Natural killer cell (primary cell): ENCODE measurements at regions not wholly inside any gene's neighbourhood (a gene's known extent, or its start where the extent isn't known, plus 50 kb on each side); places are given as distances from the start of the nearest gene placed in this dataset.

ENCODE experiments used
- ATAC-seq, 3 donors: fragments of 150-1000 bp in 2 of 3; fragments of 200-7000 bp in 1 of 3; cut with Tn5 transposase; 1 replicate in 1 of 3; 2 replicates in 2 of 3; pipeline ENCODE4 v1.10.0; 2021; ENCODE audit warnings: mild to moderate bottlenecking in 2 of 3, moderate library complexity in 2 of 3
- DNase-seq, 2 donors: peaks; one replicate each; pipeline versions ENCODE4 v3.0.0 to v3.0.0-alpha.2; 2013 to 2021; ENCODE audit warnings: mixed read lengths in 1 of 2
- H3K27ac ChIP-seq: one replicate; pipeline ENCODE4 v1.5.1; 2013; ENCODE audit warnings: mild to moderate bottlenecking, low read length
- H3K27me3 ChIP-seq: one replicate; pipeline ENCODE4 v1.6.1; 2013; ENCODE audit warnings: low read length; ENCODE audit not compliant: control insufficient read depth, insufficient read depth
- H3K36me3 ChIP-seq: one replicate; pipeline ENCODE4 v1.6.1; 2013; ENCODE audit warnings: low read length; ENCODE audit not compliant: control insufficient read depth, insufficient read depth
- H3K4me1 ChIP-seq: one replicate; pipeline ENCODE4 v1.6.1; 2013; ENCODE audit warnings: low read length; ENCODE audit not compliant: control insufficient read depth, insufficient read depth
- H3K4me3 ChIP-seq: one replicate; pipeline ENCODE4 v1.5.1; 2013; ENCODE audit warnings: low read length
- H3K9me3 ChIP-seq: one replicate; pipeline ENCODE4 v1.6.1; 2013; ENCODE audit warnings: low read length; ENCODE audit not compliant: control insufficient read depth, insufficient read depth
- H3K27ac Mint-ChIP-seq, 2 donors: one replicate each; pipeline ENCODE4 v1.8.0; 2022; ENCODE audit warnings: mild to moderate bottlenecking in 2 of 2, mixed read lengths in 2 of 2, moderate library complexity in 1 of 2
- H3K27me3 Mint-ChIP-seq, 2 donors: one replicate each; pipeline ENCODE4 v1.8.0; 2022; ENCODE audit warnings: low read depth in 2 of 2, mixed read lengths in 2 of 2
- H3K36me3 Mint-ChIP-seq: one replicate; pipeline ENCODE4 v1.8.0; 2022; ENCODE audit warnings: mixed read lengths
- H3K4me1 Mint-ChIP-seq, 2 donors: one replicate each; pipeline ENCODE4 v1.8.0; 2022; ENCODE audit warnings: mixed read lengths in 2 of 2
- H3K4me3 Mint-ChIP-seq: one replicate; pipeline ENCODE4 v1.8.0; 2022; ENCODE audit warnings: mild to moderate bottlenecking, moderate library complexity, mixed read lengths
- H3K9me3 Mint-ChIP-seq, 2 donors: one replicate each; pipeline ENCODE4 v1.8.0; 2022; ENCODE audit warnings: mixed read lengths in 2 of 2
- WGBS: methylation state at CpG from one replicate; pipeline ENCODE4 v1.1.7; 2013; ENCODE audit warnings: missing lambda C conversion rate; ENCODE audit not compliant: insufficient coverage; 5-methylcytosine and 5-hydroxymethylcytosine counted together
- intact Hi-C: fragments of 100-400 bp; cut with micrococcal nuclease; formaldehyde crosslinking; loops from one replicate; pipeline ENCODE4 v1.14.2; 2022
- TF ChIP-seq, protein P1 (sequence below): fragments of 200-600 bp; IDR thresholded peaks from one replicate; pipeline ENCODE4 v1.8.0; 2022; ENCODE audit warnings: antibody characterized with exemption

DNA sequence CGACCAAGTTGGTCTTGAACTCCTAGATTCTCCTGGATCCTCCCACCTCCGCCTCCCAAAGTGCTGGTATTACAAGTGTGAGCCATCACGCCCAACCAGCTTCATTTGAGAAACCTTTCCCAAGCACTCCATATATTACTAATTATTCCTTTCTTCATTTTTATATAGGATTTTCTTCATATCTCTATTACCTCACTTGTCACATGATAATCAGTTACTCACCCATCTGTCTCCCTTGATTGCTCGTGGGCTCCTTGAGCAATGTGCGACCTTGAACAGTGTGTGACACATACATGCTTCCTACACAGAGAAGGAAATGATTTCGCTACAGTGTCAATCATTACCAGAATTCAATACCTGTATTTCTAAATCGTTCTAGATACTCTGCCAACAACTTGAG, 110.7 kb upstream of the C2CD4B start:
- DNase-seq (no peak), ATAC-seq (no peak)
- Histone ChIP-seq H3K27me3 (no peaks in the 10 kb centered on the region), H3K9me3 (peaks cover under 1% of the 10 kb centered on the region), H3K36me3 (no peaks in the 10 kb centered on the region), H3K4me3 (no peak overlapping the region), H3K27ac (no peak overlapping the region), H3K4me1 (no peaks in the 10 kb centered on the region)
- Mint-ChIP-seq H3K36me3 (no peaks in the 10 kb centered on the region), H3K4me1 (no peaks in the 10 kb centered on the region), H3K9me3 (peaks cover 0 to 2% of the 10 kb centered on the region in 2 donors), H3K4me3 (no peak overlapping the region), H3K27me3 (peaks cover 12 to 27% of the 10 kb centered on the region in 2 donors), H3K27ac (no peak overlapping the region)
- intact Hi-C loops, result no loop called here
- TF ChIP-seq, protein P1, sequence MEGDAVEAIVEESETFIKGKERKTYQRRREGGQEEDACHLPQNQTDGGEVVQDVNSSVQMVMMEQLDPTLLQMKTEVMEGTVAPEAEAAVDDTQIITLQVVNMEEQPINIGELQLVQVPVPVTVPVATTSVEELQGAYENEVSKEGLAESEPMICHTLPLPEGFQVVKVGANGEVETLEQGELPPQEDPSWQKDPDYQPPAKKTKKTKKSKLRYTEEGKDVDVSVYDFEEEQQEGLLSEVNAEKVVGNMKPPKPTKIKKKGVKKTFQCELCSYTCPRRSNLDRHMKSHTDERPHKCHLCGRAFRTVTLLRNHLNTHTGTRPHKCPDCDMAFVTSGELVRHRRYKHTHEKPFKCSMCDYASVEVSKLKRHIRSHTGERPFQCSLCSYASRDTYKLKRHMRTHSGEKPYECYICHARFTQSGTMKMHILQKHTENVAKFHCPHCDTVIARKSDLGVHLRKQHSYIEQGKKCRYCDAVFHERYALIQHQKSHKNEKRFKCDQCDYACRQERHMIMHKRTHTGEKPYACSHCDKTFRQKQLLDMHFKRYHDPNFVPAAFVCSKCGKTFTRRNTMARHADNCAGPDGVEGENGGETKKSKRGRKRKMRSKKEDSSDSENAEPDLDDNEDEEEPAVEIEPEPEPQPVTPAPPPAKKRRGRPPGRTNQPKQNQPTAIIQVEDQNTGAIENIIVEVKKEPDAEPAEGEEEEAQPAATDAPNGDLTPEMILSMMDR, result no peak
- whole genome bisulfite sequencing, result 91% methylated on average over 7 of the region's 7 CpGs

DNA sequence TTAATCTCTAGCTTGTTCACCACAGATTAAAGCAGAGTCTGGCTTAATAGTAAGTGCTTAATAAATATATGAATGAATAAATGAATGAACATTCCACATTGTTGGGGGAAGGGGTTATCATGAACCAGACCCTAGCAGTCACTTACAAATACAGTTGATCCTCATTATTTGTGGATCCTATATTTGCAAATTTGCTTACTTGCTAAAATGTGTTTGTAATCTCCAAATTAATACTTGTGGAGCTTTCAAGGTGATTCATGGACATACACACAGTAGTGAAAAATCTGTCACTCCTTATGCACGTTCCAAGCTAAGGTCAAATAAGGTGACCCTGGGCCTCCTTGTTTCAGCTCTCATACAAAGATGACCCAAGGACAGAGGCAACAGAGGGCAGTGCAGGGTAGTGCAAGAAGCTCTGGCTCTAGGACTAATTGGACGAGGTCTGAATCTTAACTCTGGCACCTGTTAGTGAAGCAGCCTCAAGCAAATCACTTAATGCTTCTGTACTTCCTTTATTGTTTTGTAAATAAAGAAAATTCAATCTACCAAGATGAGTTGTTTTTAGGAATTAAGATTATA, 112.8 kb upstream of the C2CD4B start:
- no peak overlapping the region for H3K27ac Mint-ChIP-seq
- H3K36me3 Mint-ChIP-seq, result no peaks in the 10 kb centered on the region
- Histone ChIP-seq H3K4me3 (no peak overlapping the region), H3K4me1 (no peaks in the 10 kb centered on the region), H3K36me3 (no peaks in the 10 kb centered on the region), H3K27ac (no peak overlapping the region), H3K9me3 (no peaks in the 10 kb centered on the region), H3K27me3 (no peaks in the 10 kb centered on the region)
- intact Hi-C loops, result no loop called here
- H3K4me1 Mint-ChIP-seq, result no peaks in the 10 kb centered on the region
- no peaks in the 10 kb centered on the region for H3K9me3 Mint-ChIP-seq
- no peak for DNase-seq
- ATAC-seq, result no peak
- TF ChIP-seq, protein P1, result no peak
- H3K27me3 Mint-ChIP-seq, result peaks cover 15 to 35% of the 10 kb centered on the region in 2 donors
- WGBS, result 71% methylated on average over 2 of the region's 2 CpGs
- H3K4me3 Mint-ChIP-seq, result no peak overlapping the region

DNA sequence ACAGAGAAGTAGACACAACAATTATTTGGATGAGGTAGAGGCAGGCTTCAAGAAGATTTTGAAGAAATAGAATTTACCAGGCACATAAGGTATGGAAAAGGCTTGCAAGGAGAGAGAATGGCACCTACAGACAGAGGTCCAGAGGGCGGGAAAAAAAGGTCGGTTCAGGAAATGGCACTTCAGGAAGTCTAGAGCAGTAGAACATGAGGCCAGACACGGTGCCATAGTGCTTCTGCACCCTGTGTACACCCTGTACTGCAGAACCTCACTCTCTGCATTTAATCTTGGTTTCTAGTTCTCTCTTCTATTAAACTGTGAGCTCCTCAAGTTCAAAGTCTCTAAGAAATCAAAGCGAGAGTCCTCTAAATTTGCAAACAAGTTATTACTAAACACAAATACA, 113.4 kb upstream of the C2CD4B start:
- intact Hi-C loops, result no loop called here
- Mint-ChIP-seq H3K4me3 (no peak overlapping the region), H3K36me3 (no peaks in the 10 kb centered on the region), H3K27ac (no peak overlapping the region), H3K4me1 (no peaks in the 10 kb centered on the region), H3K27me3 (peaks cover 15 to 40% of the 10 kb centered on the region in 2 donors), H3K9me3 (no peaks in the 10 kb centered on the region)
- no peaks in the 10 kb centered on the region for H3K4me1 ChIP-seq
- TF ChIP-seq, protein P1, result no peak
- DNase-seq (no peak), ATAC-seq (no peak)
- no peaks in the 10 kb centered on the region for H3K36me3 ChIP-seq
- H3K27me3 ChIP-seq, result no peaks in the 10 kb centered on the region
- no peak overlapping the region for H3K4me3 ChIP-seq
- H3K27ac ChIP-seq, result no peak overlapping the region
- 80% methylated on average over 4 of the region's 4 CpGs for whole genome bisulfite sequencing
- no peaks in the 10 kb centered on the region for H3K9me3 ChIP-seq

- 100% methylated on average over 3 of the region's 5 CpGs for WGBS
- no peak overlapping the region for H3K4me3 ChIP-seq
- TF ChIP-seq, protein P1, result no peak
- no peaks in the 10 kb centered on the region for H3K9me3 Mint-ChIP-seq
- no peaks in the 10 kb centered on the region for H3K4me1 ChIP-seq
- H3K27ac Mint-ChIP-seq, result no peak overlapping the region
- no peaks in the 10 kb centered on the region for H3K9me3 ChIP-seq
- no peaks in the 10 kb centered on the region for H3K36me3 Mint-ChIP-seq
- no peak overlapping the region for H3K27ac ChIP-seq
- ATAC-seq, result no peak
- intact Hi-C loops, result no loop called here
- no peaks in the 10 kb centered on the region for H3K36me3 ChIP-seq
- H3K27me3 Mint-ChIP-seq, result peaks cover 15 to 45% of the 10 kb centered on the region in 2 donors
- H3K27me3 ChIP-seq, result no peaks in the 10 kb centered on the region
- DNase-seq, result no peak
- H3K4me3 Mint-ChIP-seq, result no peak overlapping the region
- H3K4me1 Mint-ChIP-seq, result no peaks in the 10 kb centered on the region
Measured at GRCh38 chr15:62279041-62279440, 114.0 kb upstream of the C2CD4B start.
